ENCODE measurements at regions not wholly inside any gene's neighbourhood (a gene's known extent, or its start where the extent isn't known, plus 50 kb on each side); places are given as distances from the start of the nearest gene placed in this dataset.

- TF ChIP-seq POLR2AphosphoS5 (IDR thresholded peaks at IDR 0.05; ENCODE audit: borderline replicate concordance, low read depth, low read length) (no peak), EZH2 (IDR thresholded peaks at IDR 0.05) (no peak), FOXP2 (optimal IDR thresholded peaks at IDR 0.05; ENCODE audit: control extremely low read depth, extremely low read length, insufficient read depth) (no peak)
Observed at GRCh38 chr13:68608147-68608546, 1378.0 kb upstream of the PCDH9 start.

All from SK-N-MC (cell line).